ENCODE measurements at regions not wholly inside any gene's neighbourhood (a gene's known extent, or its start where the extent isn't known, plus 50 kb on each side); places are given as distances from the start of the nearest gene placed in this dataset.

- 89 to 100% methylated on average over 1 to 5 of the region's 6 CpGs for WGBS, 2 experiments (ENCODE audit: insufficient coverage in 2 of 2)
- H3K36me3 ChIP-seq (ENCODE audit: control insufficient read depth, insufficient read depth, low read length), result no peaks in the 10 kb centered on the region
These were observed 127.0 kb upstream of the LRFN2 start for GRCh38 chr6:40714143-40714542.

DNA sequence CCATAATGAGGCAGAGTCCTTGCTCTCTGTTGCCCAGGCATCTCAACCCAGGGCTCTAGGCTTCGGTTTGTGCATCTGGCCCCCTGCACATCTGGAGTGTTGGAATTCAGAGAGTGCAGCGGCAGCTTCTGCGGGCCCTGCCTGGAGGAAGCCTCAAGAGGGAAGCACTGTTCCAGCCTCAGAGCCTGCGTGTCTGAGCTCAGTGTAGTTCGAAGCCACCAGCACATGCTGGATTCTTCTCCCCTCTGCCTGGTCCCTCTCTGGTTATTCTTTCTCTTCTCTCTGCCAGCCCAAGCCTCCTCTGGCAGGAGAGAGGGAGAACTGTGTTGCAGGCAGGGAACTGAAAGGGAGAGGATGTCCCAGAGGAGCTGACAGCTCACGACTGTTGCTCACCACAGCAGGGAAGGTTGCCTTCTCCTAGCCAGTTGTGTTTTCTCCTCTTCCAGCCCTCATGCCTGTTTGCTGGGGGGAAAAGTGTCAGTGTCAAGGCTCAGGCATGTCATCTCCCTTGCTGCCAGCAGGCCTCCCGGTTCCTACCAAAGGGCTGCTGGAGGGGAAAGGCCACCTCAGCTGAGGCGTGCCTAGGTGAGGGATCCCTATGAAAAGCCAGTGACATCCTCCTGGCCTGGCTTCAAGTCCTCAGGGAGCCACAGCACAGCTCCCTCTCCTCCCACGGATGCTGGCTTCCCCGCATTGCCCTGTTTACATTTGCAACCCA, 126.0 kb upstream of the LRFN2 start:
- H3K9me3 ChIP-seq (ENCODE audit: control insufficient read depth, low read length), result peaks cover 13% of the 10 kb centered on the region
- peaks cover 3% of the 10 kb centered on the region for H3K4me1 ChIP-seq (ENCODE audit: control insufficient read depth, insufficient read depth, low read length, poor library complexity, severe bottlenecking)
- no peak overlapping the region for H3K27ac ChIP-seq (ENCODE audit: low read depth, low read length, severe bottlenecking)
- no peak overlapping the region for H3K4me3 ChIP-seq (ENCODE audit: extremely low read depth, insufficient read depth, low read length, poor library complexity, severe bottlenecking)
- H3K36me3 ChIP-seq (ENCODE audit: control insufficient read depth, insufficient read depth, low read length), result no peaks in the 10 kb centered on the region
- 67 to 72% methylated on average over 7 to 8 of the region's 10 CpGs for WGBS, 2 experiments (ENCODE audit: insufficient coverage in 2 of 2)

More at GRCh38 chr6:40714143-40714542, 127.0 kb upstream of the LRFN2 start:
- H3K9me3 ChIP-seq (ENCODE audit: control insufficient read depth, low read length), result peaks cover 11% of the 10 kb centered on the region
- no peak overlapping the region for H3K4me3 ChIP-seq (ENCODE audit: extremely low read depth, insufficient read depth, low read length, poor library complexity, severe bottlenecking)
- peaks cover 11% of the 10 kb centered on the region for H3K4me1 ChIP-seq (ENCODE audit: control insufficient read depth, insufficient read depth, low read length, poor library complexity, severe bottlenecking)
- no peak overlapping the region for H3K27ac ChIP-seq (ENCODE audit: low read depth, low read length, severe bottlenecking)

DNA sequence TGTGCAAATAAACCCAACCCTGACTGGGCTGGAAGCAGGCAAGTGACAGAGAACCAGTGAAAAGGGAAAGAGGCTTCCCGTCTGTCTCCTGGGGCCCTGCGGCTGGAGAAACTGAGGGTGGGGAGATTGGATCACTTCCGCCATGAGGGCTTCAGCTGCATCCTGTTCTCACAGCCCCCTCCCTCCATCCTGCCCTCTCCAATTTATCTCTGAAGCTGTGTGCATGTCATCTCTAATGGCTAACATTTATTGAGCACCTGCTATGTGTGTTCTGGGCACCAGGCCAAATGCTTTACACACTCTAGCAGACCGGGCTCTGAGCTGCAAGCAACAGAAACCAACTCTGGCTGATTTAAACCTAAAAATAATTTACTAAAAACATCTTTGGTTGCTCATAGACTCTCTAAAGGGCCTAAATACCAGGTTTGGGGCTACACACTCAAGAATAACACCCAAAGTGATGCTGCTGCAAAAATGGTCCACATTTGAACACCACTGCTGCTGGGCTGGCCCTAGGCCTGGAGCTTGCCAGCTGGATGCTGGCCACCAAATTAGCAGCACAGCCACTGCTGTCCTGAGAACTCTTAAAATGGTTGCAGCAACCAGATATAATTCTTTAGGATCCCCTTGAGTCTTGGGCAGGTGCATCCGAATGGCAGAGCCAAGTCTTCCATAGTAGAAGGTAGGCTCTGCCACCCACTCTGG, 123.6 kb upstream of the LRFN2 start:
- Histone ChIP-seq H3K36me3 (ENCODE audit: control insufficient read depth, insufficient read depth, low read length) (no peaks in the 10 kb centered on the region), H3K9me3 (ENCODE audit: control insufficient read depth, low read length) (peaks cover 5% of the 10 kb centered on the region), H3K4me3 (ENCODE audit: extremely low read depth, insufficient read depth, low read length, poor library complexity, severe bottlenecking) (no peak overlapping the region), H3K4me1 (ENCODE audit: control insufficient read depth, insufficient read depth, low read length, poor library complexity, severe bottlenecking) (peaks cover 3% of the 10 kb centered on the region), H3K27ac (ENCODE audit: low read depth, low read length, severe bottlenecking) (no peak overlapping the region)
- 86 to 90% methylated on average over 3 of the region's 5 CpGs for WGBS, 2 experiments (ENCODE audit: insufficient coverage in 2 of 2)

DNA sequence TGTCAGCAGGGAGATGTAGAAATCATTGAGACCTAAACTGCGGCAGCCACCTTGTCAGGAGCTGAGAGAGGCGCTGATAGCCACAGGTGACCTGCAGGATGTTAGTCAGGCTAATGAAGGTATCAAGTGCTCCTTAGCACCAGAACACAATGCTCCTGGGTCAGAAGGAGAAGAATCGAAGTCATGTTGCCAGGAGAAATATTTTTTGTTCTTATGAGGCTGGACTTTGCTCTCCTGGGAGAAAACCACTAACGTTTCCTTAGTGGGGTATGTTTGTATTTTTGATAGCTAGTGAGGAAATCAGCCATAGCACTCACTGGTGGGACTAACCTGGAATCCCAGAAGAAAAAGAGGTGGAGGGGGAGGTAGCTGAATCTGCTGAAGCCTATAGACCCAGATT, 120.9 kb upstream of the LRFN2 start:
- H3K36me3 ChIP-seq (ENCODE audit: control insufficient read depth, insufficient read depth, low read length), result no peaks in the 10 kb centered on the region
- no peak overlapping the region for H3K27ac ChIP-seq (ENCODE audit: low read depth, low read length, severe bottlenecking)
- no peak overlapping the region for H3K4me3 ChIP-seq (ENCODE audit: extremely low read depth, insufficient read depth, low read length, poor library complexity, severe bottlenecking)
- no peaks in the 10 kb centered on the region for H3K4me1 ChIP-seq (ENCODE audit: control insufficient read depth, insufficient read depth, low read length, poor library complexity, severe bottlenecking)
- 85 to 88% methylated on average over 2 to 4 of the region's 4 CpGs for WGBS, 2 experiments (ENCODE audit: insufficient coverage in 2 of 2)
- peaks cover 5% of the 10 kb centered on the region for H3K9me3 ChIP-seq (ENCODE audit: control insufficient read depth, low read length)

DNA sequence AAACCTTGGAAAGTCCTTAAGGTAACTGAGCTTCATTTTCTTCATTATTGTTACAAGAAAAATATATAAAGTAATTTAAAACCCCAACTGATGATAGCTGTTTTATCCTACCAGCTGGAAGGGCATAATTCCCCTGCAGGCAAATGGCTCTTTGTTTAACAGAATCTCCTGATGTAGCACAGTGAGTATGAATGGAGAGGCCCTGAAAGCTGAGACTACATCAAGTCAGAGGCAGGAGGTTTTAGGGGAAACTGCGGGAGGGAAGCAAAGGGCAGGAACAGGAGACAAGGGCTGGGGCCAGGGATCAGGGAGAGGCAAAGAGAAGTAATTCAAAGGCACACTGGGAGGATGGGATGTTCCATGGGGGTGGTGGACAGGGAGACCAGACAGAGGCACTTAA, 119.0 kb upstream of the LRFN2 start:
- peaks cover 5% of the 10 kb centered on the region for H3K9me3 ChIP-seq (ENCODE audit: control insufficient read depth, low read length)
- no peak overlapping the region for H3K27ac ChIP-seq (ENCODE audit: low read depth, low read length, severe bottlenecking)
- H3K4me1 ChIP-seq (ENCODE audit: control insufficient read depth, insufficient read depth, low read length, poor library complexity, severe bottlenecking), result no peaks in the 10 kb centered on the region
- H3K36me3 ChIP-seq (ENCODE audit: control insufficient read depth, insufficient read depth, low read length), result no peaks in the 10 kb centered on the region
- WGBS, 2 experiments (ENCODE audit: insufficient coverage in 2 of 2), result 30 to 59% methylated on average over 1 of the region's 1 CpG
- H3K4me3 ChIP-seq (ENCODE audit: extremely low read depth, insufficient read depth, low read length, poor library complexity, severe bottlenecking), result no peak overlapping the region

- H3K4me1 ChIP-seq (ENCODE audit: control insufficient read depth, insufficient read depth, low read length, poor library complexity, severe bottlenecking), result no peaks in the 10 kb centered on the region
- no peaks in the 10 kb centered on the region for H3K36me3 ChIP-seq (ENCODE audit: control insufficient read depth, insufficient read depth, low read length)
- H3K4me3 ChIP-seq (ENCODE audit: extremely low read depth, insufficient read depth, low read length, poor library complexity, severe bottlenecking), result no peak overlapping the region
- WGBS, 2 experiments (ENCODE audit: insufficient coverage in 2 of 2), result 71 to 87% methylated on average over 3 of the region's 4 CpGs
- no peak overlapping the region for H3K27ac ChIP-seq (ENCODE audit: low read depth, low read length, severe bottlenecking)
- peaks cover 5% of the 10 kb centered on the region for H3K9me3 ChIP-seq (ENCODE audit: control insufficient read depth, low read length)
These were observed 118.2 kb upstream of the LRFN2 start for GRCh38 chr6:40705354-40705753.

GRCh38 chr6:40701352-40702007, 114.3 kb upstream of the LRFN2 start:
- 80 to 100% methylated on average over 1 to 3 of the region's 3 CpGs for WGBS, 2 experiments (ENCODE audit: insufficient coverage in 2 of 2)
- Histone ChIP-seq H3K27ac (ENCODE audit: low read depth, low read length, severe bottlenecking) (no peak overlapping the region), H3K4me3 (ENCODE audit: extremely low read depth, insufficient read depth, low read length, poor library complexity, severe bottlenecking) (no peak overlapping the region), H3K9me3 (ENCODE audit: control insufficient read depth, low read length) (no peaks in the 10 kb centered on the region), H3K36me3 (ENCODE audit: control insufficient read depth, insufficient read depth, low read length) (no peaks in the 10 kb centered on the region), H3K4me1 (ENCODE audit: control insufficient read depth, insufficient read depth, low read length, poor library complexity, severe bottlenecking) (no peaks in the 10 kb centered on the region)

DNA sequence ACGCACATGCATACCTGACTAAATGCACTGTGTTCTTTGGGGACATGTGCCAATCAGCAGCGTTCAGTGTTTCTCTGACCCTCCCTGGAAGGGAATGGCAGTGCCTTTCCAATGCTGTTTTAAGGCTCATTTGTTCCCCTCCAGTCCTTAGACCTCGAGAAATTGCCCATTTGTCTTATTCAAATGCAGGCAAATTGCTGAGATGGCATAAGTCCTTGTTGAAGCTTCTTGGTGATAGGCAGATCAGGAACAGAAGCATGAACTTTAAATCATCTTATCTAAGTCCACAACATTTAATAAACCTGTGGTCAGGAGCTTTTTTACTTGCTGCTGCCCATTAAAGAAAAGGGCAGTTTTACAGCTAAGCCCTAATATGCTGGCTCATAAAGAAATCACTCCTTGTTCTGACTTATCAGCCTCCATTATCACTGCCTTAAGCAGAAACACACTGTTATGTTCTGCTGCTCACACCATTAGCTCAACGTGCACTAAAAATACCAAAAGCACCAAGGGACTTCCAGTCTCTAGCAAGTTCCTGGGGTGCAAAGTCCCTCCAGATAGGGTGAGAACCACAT, 112.9 kb upstream of the LRFN2 start:
- H3K4me3 ChIP-seq (ENCODE audit: extremely low read depth, insufficient read depth, low read length, poor library complexity, severe bottlenecking), result no peak overlapping the region
- no peaks in the 10 kb centered on the region for H3K4me1 ChIP-seq (ENCODE audit: control insufficient read depth, insufficient read depth, low read length, poor library complexity, severe bottlenecking)
- no peaks in the 10 kb centered on the region for H3K9me3 ChIP-seq (ENCODE audit: control insufficient read depth, low read length)
- H3K27ac ChIP-seq (ENCODE audit: low read depth, low read length, severe bottlenecking), result no peak overlapping the region
- H3K36me3 ChIP-seq (ENCODE audit: control insufficient read depth, insufficient read depth, low read length), result no peaks in the 10 kb centered on the region
- 36 to 54% methylated on average over 2 to 3 of the region's 4 CpGs for WGBS, 2 experiments (ENCODE audit: insufficient coverage in 2 of 2)

- no peaks in the 10 kb centered on the region for H3K4me1 ChIP-seq (ENCODE audit: control insufficient read depth, insufficient read depth, low read length, poor library complexity, severe bottlenecking)
- WGBS, 2 experiments (ENCODE audit: insufficient coverage in 2 of 2), result 92 to 94% methylated on average over 7 of the region's 8 CpGs
- H3K36me3 ChIP-seq (ENCODE audit: control insufficient read depth, insufficient read depth, low read length), result no peaks in the 10 kb centered on the region
- H3K4me3 ChIP-seq (ENCODE audit: extremely low read depth, insufficient read depth, low read length, poor library complexity, severe bottlenecking), result no peak overlapping the region
- H3K9me3 ChIP-seq (ENCODE audit: control insufficient read depth, low read length), result no peaks in the 10 kb centered on the region
- no peak overlapping the region for H3K27ac ChIP-seq (ENCODE audit: low read depth, low read length, severe bottlenecking)
These were observed 108.7 kb upstream of the LRFN2 start for GRCh38 chr6:40695750-40696415.

DNA sequence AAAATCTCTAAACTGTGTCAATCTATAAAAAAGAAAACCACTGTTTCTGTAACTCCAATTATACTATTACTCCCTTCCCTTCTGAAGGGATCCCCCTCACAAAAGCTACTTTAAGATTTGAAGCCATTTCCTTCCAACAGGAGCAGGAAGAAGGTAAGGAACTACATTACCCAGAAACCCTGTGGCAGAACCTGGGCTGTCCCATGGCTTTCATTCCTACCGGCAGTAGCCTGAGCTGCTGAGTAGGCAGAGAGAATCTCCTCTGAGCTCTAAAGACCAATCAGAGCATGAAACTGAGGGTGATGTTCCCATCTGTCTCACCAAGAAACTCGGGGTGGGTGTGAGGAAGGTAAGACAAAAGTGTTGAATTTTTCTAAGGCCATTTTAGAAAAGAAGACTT, 108.0 kb upstream of the LRFN2 start:
- Histone ChIP-seq H3K9me3 (ENCODE audit: control insufficient read depth, low read length) (no peaks in the 10 kb centered on the region), H3K4me3 (ENCODE audit: extremely low read depth, insufficient read depth, low read length, poor library complexity, severe bottlenecking) (no peak overlapping the region), H3K36me3 (ENCODE audit: control insufficient read depth, insufficient read depth, low read length) (no peaks in the 10 kb centered on the region), H3K4me1 (ENCODE audit: control insufficient read depth, insufficient read depth, low read length, poor library complexity, severe bottlenecking) (no peaks in the 10 kb centered on the region), H3K27ac (ENCODE audit: low read depth, low read length, severe bottlenecking) (no peak overlapping the region)
- 37 to 71% methylated on average over 1 to 2 of the region's 2 CpGs for WGBS, 2 experiments (ENCODE audit: insufficient coverage in 2 of 2)

Data from mesodermal cell (in vitro differentiated cells).